ENCODE measurements at regions not wholly inside any gene's neighbourhood (a gene's known extent, or its start where the extent isn't known, plus 50 kb on each side); places are given as distances from the start of the nearest gene placed in this dataset.
A peak's percentile ranks its signal among the peaks of the same experiment; 100 is the strongest.

DNA sequence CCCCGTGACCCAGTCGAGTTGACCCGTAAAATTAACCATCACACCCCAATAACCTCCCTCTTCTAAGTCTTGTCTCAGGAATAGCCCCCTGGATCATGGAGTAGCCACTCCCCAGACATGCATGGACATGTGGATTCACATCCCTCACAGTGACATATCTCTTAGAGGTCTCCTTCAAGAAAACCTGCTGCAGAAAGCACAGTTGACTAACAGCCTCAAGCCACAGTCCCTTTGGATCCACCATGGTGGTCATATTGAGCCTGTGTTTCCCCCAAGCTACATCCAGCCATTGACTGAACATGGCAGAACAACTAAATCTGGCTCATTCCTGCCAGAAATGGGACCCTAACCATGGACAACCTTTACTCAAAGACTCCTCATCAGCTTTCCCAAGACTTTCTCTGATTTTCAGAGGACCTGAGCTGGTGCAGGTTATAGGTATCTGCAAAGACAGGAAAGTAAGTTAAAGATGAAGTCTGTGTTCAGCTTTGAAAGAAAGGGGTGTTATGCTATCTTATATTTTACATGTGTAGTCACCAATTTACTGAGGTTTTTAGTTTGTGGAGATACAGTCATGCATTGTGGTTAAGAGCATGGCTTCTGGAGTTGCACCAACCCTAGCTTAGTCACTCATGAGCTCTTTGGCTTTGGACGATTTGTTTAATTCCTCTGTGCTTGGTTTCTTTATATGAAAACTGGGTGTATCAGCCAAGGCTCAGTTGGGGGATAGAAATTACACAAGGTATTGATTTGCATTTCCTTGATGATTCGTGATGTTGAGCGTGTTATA lies 219.1 kb downstream of the MYLK4 start:
- no peaks in the 10 kb centered on the region for H3K4me1 Mint-ChIP-seq
- no peak for DNase-seq
- no peak overlapping the region for H3K27ac Mint-ChIP-seq
- H3K9me3 Mint-ChIP-seq = no peaks in the 10 kb centered on the region
- H3K4me3 Mint-ChIP-seq = no peak overlapping the region
- H3K36me3 Mint-ChIP-seq = no peaks in the 10 kb centered on the region
- H3K27me3 Mint-ChIP-seq = peaks cover 53% of the 10 kb centered on the region

DNA sequence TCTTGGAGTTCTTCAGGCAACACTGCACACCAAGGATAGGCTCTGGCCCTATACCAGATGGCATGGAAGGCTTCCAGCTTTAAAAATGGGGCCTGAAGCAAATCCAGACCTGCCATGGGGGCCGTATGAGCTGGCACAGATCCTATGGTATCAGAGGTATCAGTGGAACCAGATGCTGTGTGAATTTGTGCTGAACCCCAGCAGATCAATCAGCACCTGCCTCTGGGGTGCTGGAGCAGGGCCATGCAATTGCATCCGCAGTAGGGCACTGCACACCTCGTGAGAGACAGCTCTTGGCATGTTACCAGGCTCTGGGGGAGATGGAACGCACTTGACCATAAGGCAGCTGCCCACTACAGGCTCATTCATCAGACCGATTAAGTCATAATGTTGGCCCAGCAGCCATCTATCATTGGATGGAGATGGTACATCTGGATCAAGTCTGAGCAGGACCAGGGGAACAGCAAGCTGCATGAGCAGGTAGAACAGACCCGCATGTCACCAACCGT lies 221.5 kb downstream of the MYLK4 start:
- H3K4me1 Mint-ChIP-seq = no peaks in the 10 kb centered on the region
- H3K27me3 Mint-ChIP-seq = peaks cover 42% of the 10 kb centered on the region
- H3K36me3 Mint-ChIP-seq = no peaks in the 10 kb centered on the region
- H3K27ac Mint-ChIP-seq = no peak overlapping the region
- H3K9me3 Mint-ChIP-seq = peaks cover 2% of the 10 kb centered on the region
- no peak overlapping the region for H3K4me3 Mint-ChIP-seq
- DNase-seq = no peak

DNA sequence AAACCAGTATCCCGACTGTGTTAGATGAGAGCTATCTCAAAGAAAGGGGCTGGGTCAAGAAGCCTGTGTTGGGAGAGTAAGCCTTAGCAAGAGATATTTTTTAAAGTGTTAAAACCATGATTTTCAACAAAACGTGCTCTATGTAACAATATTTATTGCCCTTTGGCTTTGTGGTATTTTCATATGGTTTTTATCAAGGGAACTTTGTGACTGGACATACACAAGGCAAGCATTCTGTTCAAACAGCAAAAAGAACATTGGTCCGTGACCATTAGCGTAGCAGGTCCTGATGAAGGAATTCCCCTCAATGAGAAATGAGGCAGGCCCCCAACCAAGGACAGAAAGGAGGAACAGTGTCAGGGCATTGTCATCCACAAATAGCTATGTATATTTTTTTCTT lies 222.6 kb downstream of the MYLK4 start:
- H3K4me1 Mint-ChIP-seq = no peaks in the 10 kb centered on the region
- peaks cover 35% of the 10 kb centered on the region for H3K27me3 Mint-ChIP-seq
- peaks cover 5% of the 10 kb centered on the region for H3K9me3 Mint-ChIP-seq
- H3K4me3 Mint-ChIP-seq = no peak overlapping the region
- peaks cover under 1% of the 10 kb centered on the region for H3K36me3 Mint-ChIP-seq
- DNase-seq = no peak
- H3K27ac Mint-ChIP-seq = no peak overlapping the region

DNA sequence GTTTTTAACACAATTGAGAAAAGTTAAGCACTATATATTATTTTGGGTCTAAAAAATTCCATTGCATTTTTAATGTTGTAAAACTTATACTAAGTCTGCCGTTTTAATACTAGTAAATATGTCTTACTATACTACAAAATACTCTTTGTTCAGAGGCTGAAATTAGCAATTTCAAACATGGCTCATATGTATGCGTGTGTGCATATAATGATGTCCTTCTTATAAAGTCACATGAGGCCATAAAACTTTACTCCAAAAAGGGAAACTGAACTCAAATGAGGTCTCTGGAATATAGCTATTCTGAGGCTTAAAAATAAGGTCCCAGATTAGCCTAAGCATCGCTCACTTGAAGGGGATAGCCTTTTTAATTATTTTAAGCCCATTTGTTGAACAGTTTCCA lies 224.0 kb downstream of the MYLK4 start:
- peaks cover 8% of the 10 kb centered on the region for H3K36me3 Mint-ChIP-seq
- H3K4me1 Mint-ChIP-seq = peaks cover 6% of the 10 kb centered on the region
- no peak overlapping the region for H3K4me3 Mint-ChIP-seq
- peaks cover 15% of the 10 kb centered on the region for H3K9me3 Mint-ChIP-seq
- H3K27me3 Mint-ChIP-seq = peaks cover 40% of the 10 kb centered on the region
- DNase-seq = no peak
- H3K27ac Mint-ChIP-seq = no peak overlapping the region

GRCh38 chr6:2524090-2524489 lies 226.6 kb downstream of the MYLK4 start:
- peak; percentile 6 for DNase-seq
- Mint-ChIP-seq H3K4me1 (peaks cover 6% of the 10 kb centered on the region), H3K27me3 (peaks cover 45% of the 10 kb centered on the region), H3K4me3 (no peak overlapping the region), H3K36me3 (peaks cover 8% of the 10 kb centered on the region), H3K9me3 (peaks cover 21% of the 10 kb centered on the region), H3K27ac (no peak overlapping the region)

- Mint-ChIP-seq H3K27me3 (peaks cover 51% of the 10 kb centered on the region), H3K27ac (no peak overlapping the region), H3K9me3 (peaks cover 21% of the 10 kb centered on the region), H3K4me1 (peaks cover 6% of the 10 kb centered on the region), H3K36me3 (peaks cover 10% of the 10 kb centered on the region), H3K4me3 (no peak overlapping the region)
- DNase-seq = no peak
Observed at GRCh38 chr6:2523061-2523460, 227.7 kb downstream of the MYLK4 start.

GRCh38 chr6:2522521-2522920 lies 228.2 kb downstream of the MYLK4 start:
- H3K4me3 Mint-ChIP-seq = no peak overlapping the region
- peaks cover 21% of the 10 kb centered on the region for H3K9me3 Mint-ChIP-seq
- peaks cover 48% of the 10 kb centered on the region for H3K27me3 Mint-ChIP-seq
- H3K36me3 Mint-ChIP-seq = peaks cover 10% of the 10 kb centered on the region
- peaks cover 6% of the 10 kb centered on the region for H3K4me1 Mint-ChIP-seq
- DNase-seq = no peak
- H3K27ac Mint-ChIP-seq = no peak overlapping the region

- Mint-ChIP-seq H3K27ac (no peak overlapping the region), H3K4me3 (no peak overlapping the region), H3K36me3 (peaks cover 7% of the 10 kb centered on the region), H3K9me3 (peaks cover 14% of the 10 kb centered on the region), H3K27me3 (peaks cover 47% of the 10 kb centered on the region), H3K4me1 (peaks cover 6% of the 10 kb centered on the region)
- no peak for DNase-seq
Observed at GRCh38 chr6:2517855-2518473, 232.8 kb downstream of the MYLK4 start.

DNA sequence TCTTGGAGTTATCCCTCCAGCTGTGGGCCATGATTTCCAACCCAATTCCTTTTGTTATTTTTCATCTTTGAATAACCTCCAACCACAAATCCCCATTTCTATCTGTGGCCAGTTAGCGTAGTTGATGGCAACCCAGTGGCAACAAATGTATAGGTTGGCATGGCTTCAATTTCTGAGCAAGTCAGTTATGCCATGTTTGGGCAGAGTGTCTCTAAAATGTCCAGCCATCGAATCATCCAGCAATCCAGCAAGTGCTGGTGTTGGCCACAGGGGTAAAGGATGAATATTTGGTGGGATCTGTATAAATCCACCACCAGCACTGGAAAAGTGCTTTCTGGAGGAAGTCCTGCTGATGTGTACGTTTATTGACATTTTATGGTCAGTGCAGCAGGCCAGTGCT lies 233.3 kb downstream of the MYLK4 start:
- peaks cover 2% of the 10 kb centered on the region for H3K4me1 Mint-ChIP-seq
- no peak for DNase-seq
- peaks cover 42% of the 10 kb centered on the region for H3K27me3 Mint-ChIP-seq
- H3K27ac Mint-ChIP-seq = no peak overlapping the region
- peaks cover 8% of the 10 kb centered on the region for H3K9me3 Mint-ChIP-seq
- H3K36me3 Mint-ChIP-seq = peaks cover 4% of the 10 kb centered on the region
- no peak overlapping the region for H3K4me3 Mint-ChIP-seq

DNA sequence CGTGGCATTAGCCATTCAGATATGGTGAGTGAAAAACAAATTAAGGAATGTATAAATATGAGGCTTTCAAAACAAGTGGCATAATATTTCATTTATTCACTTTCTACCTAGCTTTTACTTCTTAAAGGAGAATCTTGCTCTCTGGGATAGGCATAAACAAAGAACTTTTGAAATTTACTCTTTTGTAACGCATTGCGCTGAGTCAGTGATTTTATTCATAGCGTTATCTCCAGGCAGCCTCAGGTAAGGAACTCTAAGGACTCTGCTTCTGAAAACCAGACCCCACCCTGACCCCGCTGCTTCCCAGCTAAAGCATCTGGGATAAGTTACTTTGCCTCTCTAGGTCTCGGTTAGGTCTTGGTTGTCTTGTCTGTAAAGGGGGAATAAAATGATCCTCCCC lies 234.7 kb downstream of the MYLK4 start:
- DNase-seq = no peak
- Mint-ChIP-seq H3K36me3 (peaks cover 2% of the 10 kb centered on the region), H3K27ac (no peak overlapping the region), H3K9me3 (peaks cover 6% of the 10 kb centered on the region), H3K4me3 (no peak overlapping the region), H3K27me3 (peaks cover 35% of the 10 kb centered on the region), H3K4me1 (no peaks in the 10 kb centered on the region)

DNA sequence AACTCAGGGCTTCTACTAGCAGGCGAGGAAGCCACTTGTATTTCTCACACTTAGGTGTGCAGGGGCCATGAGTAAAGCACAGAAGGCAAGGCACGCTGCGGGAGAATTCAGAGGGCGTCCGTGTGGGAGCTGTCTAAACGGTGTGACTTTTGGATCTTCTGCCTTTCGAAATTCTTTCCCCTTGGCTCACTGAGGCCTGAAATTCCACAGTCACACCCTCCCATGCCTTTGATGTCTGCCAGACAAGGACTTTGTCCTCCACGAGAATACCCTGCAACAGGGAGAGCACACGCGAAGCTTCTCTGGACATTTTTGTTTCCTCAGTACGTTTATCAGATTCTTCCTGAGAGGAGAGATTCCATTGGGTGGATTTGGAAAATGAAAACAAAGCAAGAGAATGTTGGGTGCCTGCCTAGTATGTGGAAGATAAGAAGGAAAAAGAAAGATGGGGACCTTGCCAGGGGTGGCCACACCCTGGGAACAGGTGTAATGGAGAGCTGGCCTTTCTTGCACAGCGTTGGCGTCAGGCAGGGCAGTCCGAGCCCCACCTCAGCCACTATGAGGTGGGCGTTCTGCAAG lies 235.7 kb downstream of the MYLK4 start:
- Mint-ChIP-seq H3K27me3 (peaks cover 32% of the 10 kb centered on the region), H3K4me1 (no peaks in the 10 kb centered on the region), H3K4me3 (no peak overlapping the region), H3K9me3 (peaks cover 3% of the 10 kb centered on the region), H3K36me3 (peaks cover 2% of the 10 kb centered on the region), H3K27ac (no peak overlapping the region)
- DNase-seq = no peak

DNA sequence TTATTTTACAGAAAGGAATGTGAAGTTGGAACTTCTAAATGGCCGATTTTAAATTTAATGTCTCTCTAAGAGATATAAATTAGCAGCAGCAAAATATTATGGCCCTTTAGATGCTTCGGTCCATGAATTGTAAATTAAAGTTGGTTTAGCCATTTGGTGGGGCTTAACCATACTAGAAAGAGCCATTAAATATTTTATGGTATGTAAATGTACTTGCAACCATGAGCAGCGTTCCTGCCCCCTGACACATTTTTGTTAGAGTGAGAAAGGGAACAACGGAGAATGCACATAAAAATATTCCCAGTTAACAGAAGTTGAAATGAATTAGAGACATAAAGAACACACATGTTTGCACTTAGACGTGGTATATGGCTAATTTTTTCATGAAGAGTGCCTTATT lies 237.9 kb downstream of the MYLK4 start:
- Mint-ChIP-seq H3K36me3 (no peaks in the 10 kb centered on the region), H3K27ac (no peak overlapping the region), H3K4me1 (no peaks in the 10 kb centered on the region), H3K4me3 (no peak overlapping the region), H3K9me3 (no peaks in the 10 kb centered on the region), H3K27me3 (peaks cover 42% of the 10 kb centered on the region)
- DNase-seq = no peak

DNA sequence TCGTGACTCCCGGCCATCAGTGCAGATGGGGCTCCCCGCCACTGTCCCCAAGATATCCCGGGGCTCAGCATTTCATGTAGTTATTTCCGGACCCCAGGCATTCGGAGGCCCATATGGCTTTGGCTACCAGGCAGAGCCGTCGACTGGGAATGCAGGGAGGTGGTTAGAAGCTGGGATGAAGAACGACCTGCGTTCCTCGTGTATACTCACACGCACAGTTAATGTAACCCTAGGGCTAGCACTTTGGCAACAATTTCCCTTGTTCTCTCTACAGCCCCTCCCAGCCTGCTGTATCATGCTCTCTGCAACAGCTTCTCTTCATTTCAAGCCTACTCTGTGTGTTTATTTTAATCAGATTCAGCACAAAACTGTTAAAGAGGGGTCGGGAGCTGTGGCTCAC lies 240.4 kb downstream of the MYLK4 start:
- H3K27me3 Mint-ChIP-seq = peaks cover 65% of the 10 kb centered on the region
- H3K9me3 Mint-ChIP-seq = no peaks in the 10 kb centered on the region
- no peaks in the 10 kb centered on the region for H3K36me3 Mint-ChIP-seq
- no peak for DNase-seq
- H3K4me1 Mint-ChIP-seq = no peaks in the 10 kb centered on the region
- no peak overlapping the region for H3K4me3 Mint-ChIP-seq
- no peak overlapping the region for H3K27ac Mint-ChIP-seq

DNA sequence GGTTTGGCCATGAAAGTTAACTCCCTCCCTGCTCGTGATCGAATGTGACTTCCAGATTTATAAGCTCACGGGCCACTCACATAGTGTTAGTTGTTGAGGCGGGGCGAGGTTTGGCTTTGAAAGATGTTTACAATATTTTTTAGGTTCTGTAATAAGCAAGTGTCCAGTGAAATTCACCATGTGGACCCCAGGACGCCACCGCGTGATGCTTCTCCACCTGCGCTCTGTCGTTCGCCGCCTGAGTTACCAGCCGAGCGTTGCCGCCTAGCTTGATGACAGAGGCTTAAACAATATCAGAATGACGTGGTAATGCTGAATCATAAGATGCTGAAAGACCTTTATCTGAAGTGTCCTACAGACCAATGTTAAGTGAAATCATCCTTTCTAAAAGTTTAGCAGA lies 241.0 kb downstream of the MYLK4 start:
- no peaks in the 10 kb centered on the region for H3K9me3 Mint-ChIP-seq
- H3K4me1 Mint-ChIP-seq = no peaks in the 10 kb centered on the region
- DNase-seq = no peak
- H3K27me3 Mint-ChIP-seq = peaks cover 67% of the 10 kb centered on the region
- no peak overlapping the region for H3K4me3 Mint-ChIP-seq
- H3K27ac Mint-ChIP-seq = no peak overlapping the region
- H3K36me3 Mint-ChIP-seq = no peaks in the 10 kb centered on the region

DNA sequence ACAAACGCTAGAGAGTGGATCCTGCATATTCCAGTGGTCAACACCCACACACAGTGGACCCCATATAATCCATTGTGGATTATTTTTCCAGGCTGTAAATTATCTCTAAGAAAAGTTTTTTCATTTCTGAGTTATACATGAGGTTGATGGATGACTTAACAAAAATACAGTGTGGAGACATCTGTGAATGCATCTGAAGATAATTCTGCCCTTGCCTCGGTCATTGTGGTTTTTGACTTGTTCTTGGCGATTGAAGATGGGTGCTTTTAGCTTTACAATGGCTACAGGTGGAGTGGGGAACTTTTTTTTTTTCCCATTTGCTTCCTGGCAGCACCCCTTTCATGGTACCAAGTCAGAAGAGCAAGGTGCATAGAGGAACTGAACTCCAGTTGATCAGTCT lies 242.7 kb downstream of the MYLK4 start:
- Mint-ChIP-seq H3K27ac (no peak overlapping the region), H3K27me3 (peaks cover 69% of the 10 kb centered on the region), H3K36me3 (no peaks in the 10 kb centered on the region), H3K4me3 (no peak overlapping the region), H3K4me1 (no peaks in the 10 kb centered on the region), H3K9me3 (no peaks in the 10 kb centered on the region)
- DNase-seq = no peak

All from activated naive CD8-positive, alpha-beta T cell treated with anti-CD3 and anti-CD28 coated beads for 36 hours (primary cell).